GM19043 (cell line): ENCODE measurements at regions not wholly inside any gene's neighbourhood (a gene's known extent, or its start where the extent isn't known, plus 50 kb on each side); places are given as distances from the start of the nearest gene placed in this dataset.

Experiments
- ATAC-seq: cut with Tn5 transposase; IDR thresholded peaks from one replicate; pipeline ENCODE4 v1.9.1; 2021; ENCODE audit warnings: low read depth; ENCODE audit not compliant: unreplicated experiment

GRCh38 chr2:235383272-235383843, 110.5 kb upstream of the AGAP1 start:
- ATAC-seq: no peak

DNA sequence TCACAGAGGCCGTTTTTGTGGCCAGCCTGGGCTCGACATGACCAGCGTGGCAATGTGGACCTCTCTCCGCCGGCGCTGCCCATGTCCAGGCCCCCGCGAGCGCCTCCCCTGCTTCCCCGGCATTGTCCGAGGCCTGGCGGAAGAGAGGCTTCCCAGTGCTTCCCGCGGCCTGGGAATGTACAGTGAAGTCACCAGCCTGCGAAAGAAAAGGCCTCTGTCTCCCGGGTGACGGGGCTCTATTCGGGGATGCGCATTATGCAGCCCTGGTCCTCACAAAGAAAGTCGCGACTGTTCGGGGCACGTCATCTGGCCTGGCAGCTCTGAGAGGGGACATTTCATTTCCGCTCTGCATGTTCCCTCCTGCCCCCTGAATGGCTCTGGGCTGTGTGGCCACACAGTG, 109.2 kb upstream of the AGAP1 start:
- ATAC-seq: no peak

GRCh38 chr2:235389626-235390025, 104.2 kb upstream of the AGAP1 start:
- ATAC-seq: no peak

- ATAC-seq: peak; percentile 55
Observed at GRCh38 chr2:235390108-235390815, 103.6 kb upstream of the AGAP1 start.

DNA sequence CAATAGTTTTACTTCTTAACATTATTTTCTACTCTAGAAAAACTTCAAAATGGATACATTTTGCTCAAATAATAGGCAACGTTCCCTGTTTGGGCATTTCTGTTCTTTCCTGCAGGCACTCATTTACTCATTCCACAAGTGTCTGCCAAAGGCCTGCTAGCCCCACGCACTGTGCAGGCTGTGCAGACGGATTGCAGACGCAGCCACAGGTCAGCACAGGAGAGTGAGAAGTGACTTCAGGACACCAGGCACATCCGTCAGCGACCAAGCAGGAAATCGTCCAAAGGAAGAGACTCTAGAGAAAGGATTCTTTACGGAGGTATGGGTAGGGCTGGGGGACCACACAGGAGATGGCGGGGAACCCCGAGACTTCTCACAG, 103.0 kb upstream of the AGAP1 start:
- ATAC-seq: no peak

GRCh38 chr2:235391921-235392615, 101.8 kb upstream of the AGAP1 start:
- no peak for ATAC-seq

DNA sequence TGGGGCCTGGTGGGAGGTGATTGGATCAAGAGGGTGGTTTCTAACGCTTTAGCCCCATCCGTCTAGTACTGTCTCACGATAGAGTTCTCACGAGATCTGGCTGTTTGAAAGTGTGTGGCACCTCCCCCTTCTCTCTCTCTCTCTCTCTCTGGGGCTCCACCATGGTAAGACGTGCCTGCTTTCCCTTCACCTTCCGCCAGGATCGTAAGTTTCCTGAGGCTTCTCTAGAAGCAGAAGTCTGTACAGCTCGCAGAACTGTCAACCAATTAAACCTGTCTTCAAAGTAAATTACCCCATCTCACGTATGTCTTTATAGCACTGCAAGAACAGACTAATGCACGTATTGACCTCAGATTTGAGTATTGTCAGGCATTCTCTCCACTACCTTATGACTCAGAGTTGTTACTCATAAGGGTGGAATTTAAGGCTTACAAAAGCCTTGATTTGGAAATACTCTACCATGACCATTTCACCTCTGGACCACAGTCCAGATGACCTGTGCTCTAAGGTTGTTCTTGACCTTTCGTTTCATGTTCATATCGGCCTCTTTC, 99.5 kb upstream of the AGAP1 start:
- no peak for ATAC-seq

GRCh38 chr2:235396071-235396846, 97.6 kb upstream of the AGAP1 start:
- no peak for ATAC-seq

- ATAC-seq: no peak
Observed at GRCh38 chr2:235398321-235398720, 95.5 kb upstream of the AGAP1 start.

DNA sequence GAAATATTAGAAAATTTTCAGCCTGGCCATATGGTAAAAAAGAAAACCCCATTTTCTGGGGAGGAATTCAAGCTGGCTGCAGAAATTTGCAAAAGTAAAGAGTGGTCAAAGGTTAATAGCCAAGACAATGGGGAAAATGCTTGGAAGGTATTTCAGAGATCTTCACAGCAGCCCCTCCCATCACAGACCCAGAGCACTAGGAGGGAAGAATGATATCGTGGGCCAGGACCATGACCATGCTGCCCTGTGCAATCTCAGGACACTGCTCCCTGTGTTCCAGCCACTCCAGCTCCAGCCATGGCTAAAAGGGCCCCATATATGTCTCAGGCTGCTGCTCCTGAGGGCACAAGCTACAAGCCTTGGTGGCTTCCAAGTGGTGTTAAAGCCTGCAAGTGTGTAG, 93.9 kb upstream of the AGAP1 start:
- ATAC-seq: no peak

GRCh38 chr2:235402422-235402821, 91.4 kb upstream of the AGAP1 start:
- no peak for ATAC-seq

DNA sequence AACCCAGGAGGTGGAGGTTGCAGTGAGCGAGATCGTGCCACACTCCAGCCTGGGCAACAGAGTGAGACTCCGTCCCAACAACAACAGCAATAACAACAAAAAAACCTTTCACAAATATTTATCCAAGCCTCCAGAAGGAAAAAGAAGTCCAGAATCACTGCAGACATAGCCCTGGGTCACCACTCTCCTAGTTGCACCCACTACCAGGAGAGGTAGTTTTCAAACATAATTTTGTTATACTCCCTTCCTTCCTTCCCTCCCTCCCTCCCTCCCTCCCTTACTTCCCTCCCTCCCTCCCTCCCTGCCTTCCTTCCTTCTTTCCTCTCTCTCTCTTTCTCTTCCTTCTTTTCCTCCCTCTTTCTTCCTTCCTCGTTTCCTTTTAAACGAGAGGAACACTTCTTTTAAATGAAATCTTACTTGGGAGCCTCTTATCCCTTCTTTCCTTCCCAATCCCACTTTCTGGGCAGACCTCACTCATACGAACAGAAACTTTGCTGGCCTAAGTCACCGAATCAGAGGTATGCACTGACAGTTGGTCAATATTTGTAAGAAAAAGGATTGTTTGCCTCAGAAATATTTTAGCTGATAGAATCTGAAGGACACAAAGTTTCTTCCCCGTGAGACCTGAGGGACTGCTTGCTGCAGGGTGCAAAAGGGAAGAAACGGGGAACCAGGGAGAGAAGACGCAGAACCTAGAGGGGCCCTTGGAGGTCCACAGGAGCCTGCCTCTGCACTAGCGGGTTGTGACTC, 88.1 kb upstream of the AGAP1 start:
- no peak for ATAC-seq

DNA sequence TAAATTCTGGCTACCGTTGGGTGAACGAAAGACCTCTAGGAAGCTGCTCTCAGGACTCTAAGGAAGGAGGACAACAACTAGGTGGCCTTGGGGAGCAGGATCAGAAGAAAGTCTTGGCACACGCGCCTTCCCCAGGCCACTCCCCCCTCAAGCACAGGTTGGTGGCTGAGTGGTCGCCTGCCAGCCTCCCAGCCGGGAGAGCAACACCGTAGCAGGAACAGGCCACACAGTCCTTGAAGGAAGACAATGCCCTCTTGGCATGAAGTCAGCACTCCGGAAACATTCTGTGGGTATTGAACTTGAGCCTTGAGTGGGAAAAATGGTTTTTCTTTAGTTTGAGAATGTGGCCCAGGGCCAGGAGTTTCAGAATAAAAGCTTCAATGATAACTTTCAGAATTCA, 87.4 kb upstream of the AGAP1 start:
- ATAC-seq: no peak

DNA sequence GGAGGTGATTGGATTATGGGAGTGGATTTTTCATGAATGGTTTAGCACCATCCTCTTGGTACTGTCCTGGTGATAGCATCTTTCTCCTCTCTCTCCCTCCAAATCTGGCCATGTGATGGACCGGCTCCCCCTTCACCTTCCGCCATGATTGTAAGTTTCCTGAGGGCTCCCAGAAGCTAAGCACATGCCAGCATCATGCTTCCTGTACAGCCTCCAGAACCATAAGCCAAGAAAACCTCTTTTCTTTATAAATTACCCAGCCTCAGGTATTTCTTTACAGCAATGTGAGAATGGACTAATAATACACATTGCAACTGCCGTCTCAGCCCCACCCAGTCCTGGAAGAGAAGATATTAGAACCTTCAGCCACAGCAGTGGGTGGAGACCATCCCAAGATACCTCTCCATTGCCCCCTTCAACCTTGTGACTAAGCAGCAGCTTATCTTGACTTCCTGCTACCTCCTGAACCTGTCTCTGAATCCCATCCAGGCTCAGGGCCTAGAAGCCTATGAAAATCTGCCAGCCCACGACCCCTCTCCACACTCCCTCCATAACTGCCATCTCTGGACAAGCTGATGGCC, 81.8 kb upstream of the AGAP1 start:
- no peak for ATAC-seq

GRCh38 chr2:235413064-235413463, 80.8 kb upstream of the AGAP1 start:
- ATAC-seq: no peak

DNA sequence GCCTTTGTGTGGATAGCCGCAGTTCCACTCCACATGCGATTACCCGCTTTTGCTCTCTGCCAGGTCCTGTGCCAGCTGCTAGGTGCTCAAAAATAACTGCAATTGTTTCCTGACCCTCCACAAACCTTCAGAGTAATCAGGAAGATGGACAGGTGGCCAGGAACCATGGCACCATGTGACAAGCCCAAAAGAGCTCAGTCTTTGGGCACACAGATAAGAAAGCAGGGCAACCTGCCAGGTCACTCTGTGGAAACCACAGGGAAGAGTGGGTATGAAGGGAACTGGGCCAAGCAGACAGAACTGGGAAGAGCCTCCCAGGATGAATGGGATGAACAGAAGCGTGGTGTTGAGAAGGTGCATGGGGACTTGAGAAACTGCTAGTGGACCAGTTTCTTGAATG, 79.4 kb upstream of the AGAP1 start:
- no peak for ATAC-seq

DNA sequence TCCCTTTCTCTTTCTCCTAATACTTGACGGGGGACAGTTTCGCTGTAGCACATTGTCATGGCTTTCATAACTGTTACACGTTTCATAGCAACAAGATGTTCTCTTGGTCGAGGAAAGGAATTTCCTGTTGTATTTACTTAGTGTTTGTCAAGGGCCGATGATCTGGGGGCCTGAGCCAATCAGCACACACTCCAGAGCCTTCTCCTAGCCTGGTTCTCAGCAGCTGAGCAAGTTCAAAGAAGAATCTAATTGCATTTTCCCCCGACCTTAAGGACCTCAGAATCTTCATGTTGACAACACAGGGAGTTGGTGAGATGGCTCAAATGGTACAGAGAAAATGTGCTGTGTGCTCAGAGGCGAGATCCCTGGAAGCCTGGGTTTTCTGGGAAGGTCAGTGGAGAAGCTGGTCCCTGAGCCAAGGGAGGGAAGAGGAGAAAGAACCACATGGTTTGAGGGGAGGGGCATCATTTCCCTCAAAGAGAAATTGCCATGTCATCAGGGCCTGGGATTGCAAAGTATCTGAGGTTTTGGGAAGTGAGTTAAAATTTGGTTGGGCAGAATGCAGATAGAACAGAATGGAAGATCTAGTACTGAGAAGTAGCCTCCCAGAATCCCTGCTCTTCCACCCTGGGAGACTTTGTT, 76.9 kb upstream of the AGAP1 start:
- ATAC-seq: no peak

- ATAC-seq: no peak
Observed at GRCh38 chr2:235418918-235419317, 74.9 kb upstream of the AGAP1 start.

DNA sequence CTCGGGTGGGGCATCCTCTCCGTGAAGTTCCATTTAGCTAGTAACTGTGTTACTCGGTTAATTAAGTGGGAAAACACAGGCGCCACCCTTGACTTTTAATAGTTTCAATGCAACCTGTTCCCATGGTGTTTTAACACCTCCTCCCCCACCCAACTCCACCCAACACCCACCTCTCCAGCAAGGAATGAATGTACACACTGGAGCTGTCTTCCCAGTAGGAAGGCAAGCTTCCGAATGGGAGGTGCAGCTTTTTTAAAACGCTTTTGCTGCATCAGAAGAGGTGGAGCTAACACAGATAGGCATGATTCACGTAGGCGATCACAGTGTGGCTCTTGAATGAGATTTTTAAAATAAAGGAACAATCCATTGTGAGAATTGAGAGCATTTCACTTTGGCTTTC, 73.8 kb upstream of the AGAP1 start:
- no peak for ATAC-seq

GRCh38 chr2:235421618-235422017, 72.2 kb upstream of the AGAP1 start:
- no peak for ATAC-seq
